GM18517 (cell line): ENCODE measurements at regions not wholly inside any gene's neighbourhood (a gene's known extent, or its start where the extent isn't known, plus 50 kb on each side); places are given as distances from the start of the nearest gene placed in this dataset.

Experiments used
- ATAC-seq: cut with Tn5 transposase; IDR thresholded peaks from one replicate; pipeline ENCODE4 v1.9.1; 2021; ENCODE audit warnings: mild to moderate bottlenecking, moderate library complexity; ENCODE audit not compliant: unreplicated experiment

DNA sequence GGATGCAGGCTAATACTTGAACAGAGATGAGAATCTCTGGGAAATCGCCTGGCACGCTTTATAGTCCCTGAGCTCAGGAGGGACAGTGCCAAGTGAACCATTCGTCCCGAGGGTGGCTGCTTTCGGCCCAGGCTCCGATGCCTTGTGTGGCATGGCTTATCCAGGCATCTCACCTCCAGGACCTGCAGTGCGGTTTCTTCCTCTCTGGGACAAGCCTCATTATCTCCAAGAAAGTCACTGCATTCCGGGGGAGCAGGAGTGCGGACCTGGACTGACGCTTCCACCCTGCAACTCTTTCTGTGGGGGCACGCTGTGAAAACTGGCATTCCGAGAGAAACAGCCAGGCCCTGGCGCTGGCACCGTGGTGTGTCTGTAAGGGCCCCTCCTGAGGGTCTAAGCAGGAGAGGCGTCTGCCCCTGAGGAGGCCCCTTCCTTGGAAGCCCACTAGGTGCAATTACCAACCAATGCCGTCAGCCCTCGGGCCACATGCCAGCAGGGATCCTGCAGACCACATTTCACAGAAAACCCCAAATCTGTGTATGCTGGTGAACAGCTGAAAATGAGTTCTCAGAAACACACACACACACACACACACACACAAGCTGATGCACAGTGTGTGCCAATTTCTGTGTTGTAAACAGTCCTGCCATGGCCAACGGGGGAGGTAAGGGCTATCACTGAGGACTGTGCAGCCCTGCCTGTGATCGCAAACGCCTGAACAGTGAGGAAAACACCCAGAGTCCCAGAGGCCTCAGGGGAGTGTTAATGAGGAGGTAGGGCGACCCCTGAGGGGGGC lies 351.9 kb upstream of the SALL3 start:
- ATAC-seq, result no peak

- ATAC-seq, result no peak
These were observed 350.2 kb upstream of the SALL3 start for GRCh38 chr18:78629426-78629825.

DNA sequence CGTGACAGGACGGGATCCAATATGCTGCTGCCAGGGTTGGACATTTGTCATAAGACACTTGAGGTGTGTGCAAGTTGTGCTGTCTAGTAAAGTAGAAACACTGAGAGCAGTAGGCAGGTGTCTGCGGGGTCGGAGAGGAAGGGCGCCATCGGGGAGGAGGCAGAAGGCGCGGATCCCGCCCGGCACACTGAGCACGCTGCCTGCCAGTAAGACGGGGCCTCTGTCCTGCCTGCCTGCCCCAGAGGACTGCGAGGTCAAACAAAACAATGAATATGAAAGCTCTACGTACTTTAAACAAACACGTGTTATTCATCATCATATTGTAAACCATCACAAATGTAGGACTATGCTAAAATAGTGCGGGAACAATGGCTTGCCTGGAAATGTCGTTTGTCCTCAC lies 349.3 kb upstream of the SALL3 start:
- no peak for ATAC-seq

GRCh38 chr18:78630981-78631510 lies 348.6 kb upstream of the SALL3 start:
- ATAC-seq, result no peak

- ATAC-seq, result no peak
These were observed 347.5 kb upstream of the SALL3 start for GRCh38 chr18:78632111-78632541.

GRCh38 chr18:78634061-78634696 lies 345.4 kb upstream of the SALL3 start:
- no peak for ATAC-seq

- ATAC-seq, result no peak
These were observed 344.4 kb upstream of the SALL3 start for GRCh38 chr18:78635093-78635800.

GRCh38 chr18:78636260-78636659 lies 343.4 kb upstream of the SALL3 start:
- ATAC-seq, result no peak

GRCh38 chr18:78637442-78638402 lies 341.9 kb upstream of the SALL3 start:
- no peak for ATAC-seq

DNA sequence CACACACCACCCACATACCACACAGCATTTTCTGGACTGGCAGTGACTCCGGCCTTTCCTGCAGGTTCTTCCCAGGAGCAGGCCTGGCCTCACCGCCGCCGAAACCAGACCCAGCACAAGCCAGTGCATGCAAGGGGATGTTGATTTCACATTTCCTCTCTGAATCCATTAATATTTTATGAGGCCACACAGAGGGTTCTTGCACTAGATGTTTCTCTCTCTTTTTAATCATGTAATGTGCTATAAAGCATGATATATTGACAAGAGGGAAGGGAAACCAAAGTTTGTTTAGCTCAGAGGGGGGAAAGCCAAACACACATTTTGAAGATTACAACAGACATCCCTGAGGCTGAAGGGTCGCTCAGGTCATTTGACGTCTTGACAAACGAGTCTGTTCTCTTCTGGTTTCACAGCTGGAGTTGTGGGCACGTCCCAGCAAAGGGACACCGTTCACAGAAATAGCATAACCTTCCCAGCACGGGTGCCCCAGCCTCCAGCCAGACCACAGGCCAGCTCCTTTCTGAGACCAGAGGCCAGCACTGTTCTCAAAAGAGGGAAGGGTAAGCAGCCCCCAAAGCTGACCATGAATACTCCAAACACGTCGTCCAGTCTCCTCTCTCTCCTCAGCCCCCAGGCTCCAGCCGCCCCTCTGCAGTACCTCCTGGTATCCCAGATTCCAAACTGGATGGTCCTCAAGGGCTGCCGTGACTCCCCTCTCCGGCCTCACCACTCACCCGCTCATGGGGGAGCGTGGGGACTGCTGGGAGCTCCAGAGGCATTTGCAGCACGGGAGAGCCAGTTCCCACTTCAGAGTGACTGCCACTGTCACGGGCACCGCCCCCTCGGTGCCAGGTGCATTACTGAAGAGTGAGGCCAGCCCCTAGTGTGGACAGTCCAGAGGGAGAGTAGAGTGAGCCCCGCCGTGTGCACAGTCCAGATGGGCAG lies 340.3 kb upstream of the SALL3 start:
- no peak for ATAC-seq

DNA sequence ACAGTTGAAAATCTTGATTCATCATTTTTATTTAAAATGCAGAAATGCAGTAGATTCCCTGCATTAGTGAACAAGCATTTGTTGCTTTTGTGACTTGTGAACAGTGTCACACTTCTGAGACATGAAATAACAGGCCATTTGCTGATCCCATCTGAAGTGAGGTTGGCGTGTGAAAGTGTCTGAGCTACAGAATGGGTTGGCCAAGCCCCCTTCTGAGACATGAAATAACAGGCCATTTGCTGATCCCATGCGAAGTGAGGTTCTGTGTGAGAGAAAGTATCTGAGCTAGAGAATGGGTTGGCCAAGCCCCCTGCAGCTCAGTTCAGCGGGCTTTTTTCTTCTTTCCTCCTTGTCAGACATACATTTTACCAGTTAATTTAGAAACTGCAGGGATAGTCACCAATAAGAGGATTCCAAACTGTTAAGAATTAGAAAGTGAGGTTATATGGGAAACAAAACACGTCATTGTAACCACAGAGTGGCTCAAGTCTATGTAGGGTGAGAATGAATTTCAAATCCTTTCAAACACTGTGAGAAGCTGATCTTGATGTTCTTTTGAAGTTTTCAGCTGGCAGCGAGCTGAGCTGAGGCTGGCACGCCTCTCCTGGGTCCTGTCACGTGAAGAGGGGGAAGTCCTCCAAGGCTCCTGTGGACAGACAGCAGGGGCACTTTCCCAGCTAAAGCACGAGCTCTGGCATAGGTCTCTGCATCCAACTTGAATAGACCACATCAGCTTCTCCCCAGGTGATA lies 339.2 kb upstream of the SALL3 start:
- no peak for ATAC-seq

DNA sequence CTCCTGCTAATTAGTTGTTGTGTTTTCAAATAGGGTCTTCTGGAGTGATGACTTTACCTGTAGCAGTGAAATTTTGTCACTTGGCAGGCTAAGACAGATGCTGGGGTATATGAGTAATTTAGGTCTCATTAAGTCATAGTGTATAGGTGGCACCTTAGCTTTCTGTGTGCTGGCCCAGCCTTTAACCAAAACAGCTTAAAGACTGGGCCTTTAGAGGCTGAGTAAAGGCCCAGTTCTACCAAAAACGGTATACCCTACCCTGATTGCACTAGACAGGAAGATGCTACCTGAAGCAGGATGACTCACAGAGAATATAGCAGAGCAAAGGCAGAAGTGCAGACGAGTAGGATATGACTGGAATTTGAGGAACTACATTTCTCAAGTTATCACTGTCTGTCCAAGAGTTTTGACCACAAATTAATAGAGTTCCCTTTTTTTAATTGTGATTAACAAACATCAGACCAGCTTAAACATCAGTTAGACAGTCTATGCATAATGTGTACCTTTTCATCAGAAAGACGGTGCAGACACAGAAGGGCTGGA lies 337.9 kb upstream of the SALL3 start:
- ATAC-seq, result no peak

GRCh38 chr18:78642296-78642951 lies 337.2 kb upstream of the SALL3 start:
- ATAC-seq, result no peak

DNA sequence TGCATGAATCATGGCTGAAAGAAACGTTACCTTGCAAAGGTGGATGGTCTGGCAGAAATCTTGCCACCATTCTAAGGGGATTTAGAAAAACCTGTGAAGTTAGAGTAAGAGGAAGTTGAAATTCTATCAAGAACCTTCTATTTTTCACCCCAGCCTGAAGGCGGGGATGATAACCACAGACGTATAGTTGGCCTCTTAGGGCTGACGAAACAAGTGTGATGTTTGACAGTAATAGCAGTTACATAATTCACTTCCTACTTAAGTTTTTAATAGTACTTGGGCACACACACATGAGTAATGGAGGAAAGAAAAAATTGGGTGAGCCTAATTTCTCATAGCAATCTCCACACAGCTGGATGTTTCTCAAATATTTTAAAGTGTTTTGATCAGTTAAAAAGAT lies 336.6 kb upstream of the SALL3 start:
- no peak for ATAC-seq

DNA sequence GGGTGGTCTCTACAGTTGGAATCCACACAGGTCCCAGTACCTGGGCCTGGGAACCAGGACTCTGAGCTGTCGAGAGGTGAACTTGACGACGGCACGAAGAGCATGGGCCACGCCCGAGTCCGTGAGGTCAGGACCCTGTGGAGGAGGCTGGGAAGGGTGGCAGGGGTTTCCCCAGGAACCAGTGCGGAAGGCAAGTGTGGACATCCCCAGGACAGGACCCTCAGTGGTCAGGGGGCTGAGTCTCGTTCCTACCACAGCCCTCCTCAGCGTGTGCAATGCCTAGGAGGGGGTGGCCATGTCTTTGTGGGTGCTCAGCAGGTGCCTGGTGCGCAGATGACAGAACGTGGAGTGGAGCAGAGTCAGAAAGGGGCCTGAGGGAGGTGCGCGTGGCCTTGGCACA lies 335.6 kb upstream of the SALL3 start:
- no peak for ATAC-seq

- ATAC-seq, result no peak
These were observed 334.4 kb upstream of the SALL3 start for GRCh38 chr18:78645216-78645615.

DNA sequence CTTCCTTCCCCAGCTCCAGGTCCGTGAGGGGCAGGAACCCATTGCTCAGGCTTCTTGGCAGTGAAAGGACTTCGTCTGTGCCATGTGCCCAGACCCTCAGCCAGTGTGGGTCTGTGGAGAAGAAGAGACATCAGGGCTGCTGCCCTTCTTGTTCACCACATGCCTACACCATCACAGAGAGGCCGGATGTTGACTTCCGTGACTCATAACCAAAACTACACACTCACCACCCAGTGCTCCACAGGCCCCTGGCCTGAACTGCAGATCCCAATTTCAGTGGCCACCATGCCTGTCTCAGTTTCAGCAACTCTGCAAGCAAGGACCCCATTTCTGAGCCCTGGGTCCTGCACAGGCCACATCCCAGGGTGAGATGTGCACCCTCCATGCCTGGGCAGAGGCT lies 332.6 kb upstream of the SALL3 start:
- ATAC-seq, result no peak

DNA sequence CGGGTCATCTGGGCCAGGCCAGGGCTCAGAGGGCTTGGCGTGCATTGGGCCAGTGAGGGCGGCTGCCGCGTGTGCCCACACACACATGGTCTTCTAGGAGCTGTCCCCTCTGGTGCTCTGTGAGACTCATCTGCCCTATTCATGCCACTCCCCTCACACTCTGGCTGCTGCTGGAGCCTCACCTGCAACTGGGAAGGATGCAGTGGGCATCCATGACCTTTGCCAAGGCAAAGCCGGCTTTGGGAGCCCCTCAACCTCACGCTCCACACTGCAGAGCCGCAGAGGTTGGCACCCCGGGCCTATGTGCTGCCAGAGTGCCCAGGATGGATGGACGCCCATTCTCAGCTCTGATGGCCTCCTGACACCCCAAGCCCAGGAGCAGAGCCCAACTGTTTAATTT lies 330.2 kb upstream of the SALL3 start:
- ATAC-seq, result no peak
